ENCODE measurements at regions not wholly inside any gene's neighbourhood (a gene's known extent, or its start where the extent isn't known, plus 50 kb on each side); places are given as distances from the start of the nearest gene placed in this dataset.
A peak's percentile ranks its signal among the peaks of the same experiment; 100 is the strongest.

DNA sequence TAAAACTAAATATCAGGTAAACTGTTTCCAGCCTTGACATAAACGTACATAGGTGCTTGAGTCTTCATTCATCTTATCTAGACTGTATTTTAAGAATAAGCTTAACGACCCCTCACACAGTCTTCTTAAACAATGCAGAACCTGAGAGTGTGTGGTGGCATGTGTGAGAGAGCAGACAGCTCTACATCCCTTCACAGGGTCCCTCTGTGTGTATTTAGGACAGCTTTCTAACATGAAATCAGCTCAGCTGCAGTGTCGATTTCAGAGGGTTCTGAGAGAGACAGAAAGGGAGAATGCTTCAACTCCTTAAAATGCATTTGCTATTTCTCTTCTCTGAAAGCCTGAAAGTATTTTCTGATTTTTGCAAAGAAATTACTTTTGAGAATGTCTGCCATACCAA lies 185.2 kb downstream of the GRB14 start:
- Histone ChIP-seq H3K27ac (ENCODE audit: insufficient read depth, low read depth, low read length) (no peak overlapping the region), H3K36me3 (ENCODE audit: control insufficient read depth in 2 of 2, extremely low read depth in 1 of 2, insufficient read depth in 2 of 2, low read length in 2 of 2) (no peaks in the 10 kb centered on the region), H3K4me3 (replicated peaks in 1 of 3; ENCODE audit: insufficient read depth in 1 of 3, low read depth in 1 of 3, low read length in 3 of 3) (no peak overlapping the region), H4K20me1 (replicated peaks; ENCODE audit: control insufficient read depth, extremely low read depth, insufficient read depth, low read length) (no peaks in the 10 kb centered on the region), H3K9me3 (replicated peaks; ENCODE audit: control insufficient read depth, insufficient read depth, low read length) (no peaks in the 10 kb centered on the region), H3K79me2 (ENCODE audit: control insufficient read depth, insufficient read depth, low read length) (no peaks in the 10 kb centered on the region), H3K9ac (replicated peaks; ENCODE audit: extremely low read depth, insufficient read depth, low read length) (no peak overlapping the region), H2AFZ (ENCODE audit: low read depth, low read length) (no peak overlapping the region), H3K9me1 (replicated peaks; ENCODE audit: control insufficient read depth, extremely low read depth, insufficient read depth, low read length) (no peaks in the 10 kb centered on the region), H3K27me3 (ENCODE audit: control insufficient read depth in 2 of 2, insufficient read depth in 2 of 2, low read length in 2 of 2) (no peaks in the 10 kb centered on the region), H3K4me2 (ENCODE audit: insufficient read depth, low read length) (no peak overlapping the region), H3K4me1 (ENCODE audit: control insufficient read depth, extremely low read depth, insufficient read depth, low read length) (no peaks in the 10 kb centered on the region)
- CTCF ChIA-PET, result interaction anchor here (1.1 to 1.5 kb wide), 4 partner anchors 8 to 1252 kb away, joined by 3 to 5 read pairs (median 4); no protein-coding TSS in a partner anchor
- no TSS peak for BruUV-seq (replicated peaks)
- TF ChIP-seq, protein P1, sequence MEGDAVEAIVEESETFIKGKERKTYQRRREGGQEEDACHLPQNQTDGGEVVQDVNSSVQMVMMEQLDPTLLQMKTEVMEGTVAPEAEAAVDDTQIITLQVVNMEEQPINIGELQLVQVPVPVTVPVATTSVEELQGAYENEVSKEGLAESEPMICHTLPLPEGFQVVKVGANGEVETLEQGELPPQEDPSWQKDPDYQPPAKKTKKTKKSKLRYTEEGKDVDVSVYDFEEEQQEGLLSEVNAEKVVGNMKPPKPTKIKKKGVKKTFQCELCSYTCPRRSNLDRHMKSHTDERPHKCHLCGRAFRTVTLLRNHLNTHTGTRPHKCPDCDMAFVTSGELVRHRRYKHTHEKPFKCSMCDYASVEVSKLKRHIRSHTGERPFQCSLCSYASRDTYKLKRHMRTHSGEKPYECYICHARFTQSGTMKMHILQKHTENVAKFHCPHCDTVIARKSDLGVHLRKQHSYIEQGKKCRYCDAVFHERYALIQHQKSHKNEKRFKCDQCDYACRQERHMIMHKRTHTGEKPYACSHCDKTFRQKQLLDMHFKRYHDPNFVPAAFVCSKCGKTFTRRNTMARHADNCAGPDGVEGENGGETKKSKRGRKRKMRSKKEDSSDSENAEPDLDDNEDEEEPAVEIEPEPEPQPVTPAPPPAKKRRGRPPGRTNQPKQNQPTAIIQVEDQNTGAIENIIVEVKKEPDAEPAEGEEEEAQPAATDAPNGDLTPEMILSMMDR (IDR thresholded peaks at IDR 0.05; ENCODE audit: extremely low read depth in 1 of 2, insufficient read depth in 1 of 2, low read depth in 1 of 2, low read length in 2 of 2), result no peak
- dilution Hi-C loops (cut with MboI; ENCODE audit: extremely low pct_ligation_motif_present, low sequenced_read_pairs) (no loop called here), intact Hi-C loops (cut with micrococcal nuclease) (no loop called here)
- POLR2A ChIA-PET, result no interaction called here
- FAIRE-seq (no peak), DNase-seq (ENCODE audit: low read depth, low spot score) (no peak)

DNA sequence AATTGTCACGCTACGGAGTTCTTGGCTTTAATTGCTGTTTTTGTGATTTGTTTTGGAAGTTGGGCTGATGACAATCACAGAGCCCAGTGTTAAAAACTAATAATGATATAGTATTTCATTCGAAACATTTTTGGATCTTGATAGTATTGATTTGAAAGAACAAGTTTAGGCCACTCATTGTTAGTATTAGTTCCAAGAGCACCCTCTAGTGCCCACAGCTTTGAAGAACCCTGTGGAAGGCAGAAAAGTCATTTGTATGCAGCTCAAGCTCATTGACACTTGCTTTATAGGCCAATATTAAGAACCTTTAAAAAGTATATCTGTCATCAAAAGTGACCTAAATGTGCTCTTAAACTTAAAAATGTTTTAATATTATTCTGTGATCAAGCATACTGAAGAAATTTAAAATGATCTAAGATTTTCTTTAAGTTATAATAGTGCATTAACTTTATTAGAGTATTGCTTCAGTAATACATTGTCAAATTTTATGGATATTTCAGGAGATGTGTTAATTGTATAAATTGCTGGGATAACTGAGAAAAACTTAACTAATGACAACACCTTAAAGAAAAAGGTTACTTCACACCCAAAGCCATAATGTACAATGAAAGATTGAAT lies 191.0 kb downstream of the GRB14 start:
- Histone ChIP-seq H3K79me2 (ENCODE audit: control insufficient read depth, insufficient read depth, low read length) (no peaks in the 10 kb centered on the region), H3K4me1 (ENCODE audit: control insufficient read depth, extremely low read depth, insufficient read depth, low read length) (no peaks in the 10 kb centered on the region), H3K9me1 (replicated peaks; ENCODE audit: control insufficient read depth, extremely low read depth, insufficient read depth, low read length) (no peaks in the 10 kb centered on the region), H3K27ac (ENCODE audit: insufficient read depth, low read depth, low read length) (no peak overlapping the region), H3K9me3 (replicated peaks; ENCODE audit: control insufficient read depth, insufficient read depth, low read length) (no peaks in the 10 kb centered on the region), H3K9ac (replicated peaks; ENCODE audit: extremely low read depth, insufficient read depth, low read length) (no peak overlapping the region), H4K20me1 (replicated peaks; ENCODE audit: control insufficient read depth, extremely low read depth, insufficient read depth, low read length) (no peaks in the 10 kb centered on the region), H2AFZ (ENCODE audit: low read depth, low read length) (no peak overlapping the region), H3K36me3 (ENCODE audit: control insufficient read depth in 2 of 2, extremely low read depth in 1 of 2, insufficient read depth in 2 of 2, low read length in 2 of 2) (no peaks in the 10 kb centered on the region), H3K27me3 (ENCODE audit: control insufficient read depth in 2 of 2, insufficient read depth in 2 of 2, low read length in 2 of 2) (no peaks in the 10 kb centered on the region), H3K4me2 (ENCODE audit: insufficient read depth, low read length) (no peak overlapping the region), H3K4me3 (replicated peaks in 1 of 3; ENCODE audit: insufficient read depth in 1 of 3, low read depth in 1 of 3, low read length in 3 of 3) (no peak overlapping the region)
- no TSS peak for BruUV-seq (replicated peaks)
- intact Hi-C loops (cut with micrococcal nuclease), result loop anchor here (1.0 to 5.0 kb wide), 5 partner anchors 1084 to 1538 kb away; no protein-coding TSS in a partner anchor
- POLR2A ChIA-PET, result no interaction called here
- FAIRE-seq (peak; percentile 70), DNase-seq (ENCODE audit: low read depth, low spot score) (peak; percentile 60)
- dilution Hi-C loops (cut with MboI; ENCODE audit: extremely low pct_ligation_motif_present, low sequenced_read_pairs), result no loop called here
- CTCF ChIA-PET, result interaction anchor here (0.5 to 4.3 kb wide), 29 partner anchors 9 to 1538 kb away, joined by 3 to 113 read pairs (median 4); partner anchors contain the start of gene FIGN
- no peak for TF ChIP-seq EZH2 (IDR thresholded peaks at IDR 0.05; ENCODE audit: borderline replicate concordance, low read depth, low read length, severe bottlenecking)
- TF ChIP-seq POLR2A (IDR thresholded peaks at IDR 0.05; ENCODE audit: low read depth, low read length), result no peak
- TF ChIP-seq, protein P1 (IDR thresholded peaks at IDR 0.05; ENCODE audit: extremely low read depth in 1 of 2, insufficient read depth in 1 of 2, low read depth in 1 of 2, low read length in 2 of 2), result peak; percentile 48 to 57

Measured in endothelial cell of umbilical vein (primary cell).